ENCODE measurements at regions not wholly inside any gene's neighbourhood (a gene's known extent, or its start where the extent isn't known, plus 50 kb on each side); places are given as distances from the start of the nearest gene placed in this dataset.

- DNase-seq, result no peak
Measured at GRCh38 chr13:40271931-40272775, 394.3 kb downstream of the FOXO1 start.

GRCh38 chr13:40272776-40273139, 393.7 kb downstream of the FOXO1 start:
- no peak for DNase-seq

- no peak for DNase-seq
Measured at GRCh38 chr13:40273253-40274025, 393.0 kb downstream of the FOXO1 start.

GRCh38 chr13:40274103-40274502, 392.3 kb downstream of the FOXO1 start:
- DNase-seq, result no peak

GRCh38 chr13:40275155-40275554, 391.3 kb downstream of the FOXO1 start:
- DNase-seq, result no peak

- DNase-seq, result no peak
Measured at GRCh38 chr13:40275636-40276035, 390.8 kb downstream of the FOXO1 start.

- DNase-seq, result no peak
Measured at GRCh38 chr13:40283666-40284065, 382.8 kb downstream of the FOXO1 start.

- DNase-seq, result no peak
Measured at GRCh38 chr13:40285634-40286033, 380.8 kb downstream of the FOXO1 start.

GRCh38 chr13:40287428-40287827, 379.0 kb downstream of the FOXO1 start:
- DNase-seq, result no peak

GRCh38 chr13:40288259-40288658, 378.2 kb downstream of the FOXO1 start:
- no peak for DNase-seq

- no peak for DNase-seq
Measured at GRCh38 chr13:40290758-40291157, 375.7 kb downstream of the FOXO1 start.

GRCh38 chr13:40292108-40292507, 374.3 kb downstream of the FOXO1 start:
- DNase-seq, result no peak

- no peak for DNase-seq
Measured at GRCh38 chr13:40292536-40292935, 373.9 kb downstream of the FOXO1 start.

- no peak for DNase-seq
Measured at GRCh38 chr13:40302351-40302750, 364.1 kb downstream of the FOXO1 start.

- no peak for DNase-seq
Measured at GRCh38 chr13:40304391-40304790, 362.1 kb downstream of the FOXO1 start.

GRCh38 chr13:40306817-40307216, 359.6 kb downstream of the FOXO1 start:
- no peak for DNase-seq

GRCh38 chr13:40309881-40310280, 356.6 kb downstream of the FOXO1 start:
- no peak for DNase-seq

GRCh38 chr13:40311356-40312101, 354.9 kb downstream of the FOXO1 start:
- no peak for DNase-seq

GRCh38 chr13:40313269-40314200, 352.9 kb downstream of the FOXO1 start:
- DNase-seq, result no peak

- no peak for DNase-seq
Measured at GRCh38 chr13:40315416-40316064, 350.9 kb downstream of the FOXO1 start.

GRCh38 chr13:40316301-40316700, 350.1 kb downstream of the FOXO1 start:
- no peak for DNase-seq

GRCh38 chr13:40317980-40318327, 348.5 kb downstream of the FOXO1 start:
- no peak for DNase-seq
